ENCODE measurements at regions not wholly inside any gene's neighbourhood (a gene's known extent, or its start where the extent isn't known, plus 50 kb on each side); places are given as distances from the start of the nearest gene placed in this dataset.

- ChIA-PET CTCF (ENCODE audit: partially characterized antibody) (interaction anchor here (0.6 kb wide), 3 partner anchors 299 to 826 kb away, joined by 3 to 4 read pairs (median 4); no protein-coding TSS in a partner anchor), POLR2A (ENCODE audit: partially characterized antibody) (no interaction called here)
- H4K8ac ChIP-seq (ENCODE audit: extremely low read depth, insufficient read depth, low read length), result no peak overlapping the region
- H3K14ac ChIP-seq (ENCODE audit: insufficient read length), result no peak overlapping the region
- no peak overlapping the region for H4K91ac ChIP-seq (replicated peaks; ENCODE audit: insufficient read length, low read length)
- H3K36me3 ChIP-seq (ENCODE audit: control insufficient read depth in 2 of 4, insufficient read depth in 4 of 4, low read length in 3 of 4), result no peaks in the 10 kb centered on the region
- DNase-seq (ENCODE audit: low read depth in 1 of 2, low spot score in 2 of 2), result no peak
- 91% methylated on average over 5 of the region's 5 CpGs; no CpG with 5 or more reads in 1 of the 2 experiments for WGBS, 2 experiments (ENCODE audit: extremely low coverage in 1 of 2, insufficient coverage in 1 of 2, insufficient read length in 1 of 2, insufficient replicate concordance in 2 of 2, low coverage in 1 of 2, low lambda C conversion rate in 2 of 2, missing lambda C conversion rate in 1 of 2)
- H3K4ac ChIP-seq (replicated peaks; ENCODE audit: insufficient read length, low read depth, low read length), result no peak overlapping the region
- H3K27me3 ChIP-seq (replicated peaks in 1 of 4; ENCODE audit: control insufficient read depth in 3 of 4, extremely low read depth in 1 of 4, insufficient read depth in 3 of 4, low read length in 3 of 4), result no peaks in the 10 kb centered on the region
- H3K79me2 ChIP-seq (ENCODE audit: control insufficient read depth in 1 of 2, insufficient read depth in 2 of 2, low read length in 2 of 2), result no peaks in the 10 kb centered on the region
- no peaks in the 10 kb centered on the region for H3K23me2 ChIP-seq (ENCODE audit: low read depth, low read length)
- H3K79me1 ChIP-seq (ENCODE audit: low read depth, low read length), result no peaks in the 10 kb centered on the region
- H2AFZ ChIP-seq (ENCODE audit: low read length), result no peak overlapping the region
- no peaks in the 10 kb centered on the region for H3K9me3 ChIP-seq (ENCODE audit: insufficient read depth in 2 of 2, low read depth in 1 of 2, low read length in 1 of 2)
- no peak overlapping the region for H3K23ac ChIP-seq (ENCODE audit: insufficient read length)
- no peak overlapping the region for H3K4me2 ChIP-seq (ENCODE audit: insufficient read depth in 1 of 2, low read depth in 2 of 2, low read length in 2 of 2)
- H4K20me1 ChIP-seq (replicated peaks in 1 of 2; ENCODE audit: control insufficient read depth in 1 of 2, insufficient read depth in 2 of 2, low read length in 2 of 2), result no peaks in the 10 kb centered on the region
- peaks cover 0 to 7% (median 5%) of the 10 kb centered on the region in 4 experiments; a peak in 4 of 7 replicates for H3K4me1 ChIP-seq (replicated peaks in 1 of 4; ENCODE audit: control insufficient read depth in 3 of 4, insufficient read depth in 4 of 4, low read length in 3 of 4)
- H3K18ac ChIP-seq (ENCODE audit: extremely low read depth, low read length), result no peak overlapping the region
- H2BK12ac ChIP-seq (ENCODE audit: low read depth, low read length), result no peak overlapping the region
- H3K56ac ChIP-seq (replicated peaks; ENCODE audit: insufficient read length, low read depth, low read length), result no peak overlapping the region
- H2BK120ac ChIP-seq (replicated peaks; ENCODE audit: low read depth, low read length), result no peak overlapping the region
- H3K27ac ChIP-seq (ENCODE audit: low read depth, low read length), result no peak overlapping the region
- no peak overlapping the region for H2AK5ac ChIP-seq (ENCODE audit: low read depth, low read length)
- H2BK5ac ChIP-seq (ENCODE audit: low read depth, low read length), result no peak overlapping the region
- TF ChIP-seq CTCF (IDR thresholded peaks at IDR 0.05; ENCODE audit: control extremely low read depth in 1 of 3, insufficient read depth in 1 of 3, low read depth in 1 of 3, low read length in 3 of 3) (peak in 1 of 3 experiments; percentile 10; a peak in 1 of 4 replicates), TEAD4 (IDR thresholded peaks at IDR 0.05; ENCODE audit: low read depth, low read length) (no peak), ASH2L (IDR thresholded peaks at IDR 0.05; ENCODE audit: low read length) (no peak), TAF1 (IDR thresholded peaks at IDR 0.05; ENCODE audit: low read depth, low read length) (no peak), POU5F1 (IDR thresholded peaks at IDR 0.05; ENCODE audit: low read depth, low read length) (no peak), ZNF274 (IDR thresholded peaks at IDR 0.05; ENCODE audit: borderline replicate concordance, extremely low read depth, low read length) (no peak), POLR2AphosphoS5 (IDR thresholded peaks at IDR 0.05; ENCODE audit: low read depth, low read length) (no peak), RAD21 (IDR thresholded peaks at IDR 0.05 in 1 of 2, conservative IDR thresholded peaks at IDR 0.05 in 1 of 2; ENCODE audit: low read depth in 2 of 2, low read length in 2 of 2) (peak in 1 of 2 experiments; percentile 28; a peak in 1 of 4 replicates), SRF (IDR thresholded peaks at IDR 0.05; ENCODE audit: low read depth, low read length) (no peak), POLR2A (IDR thresholded peaks at IDR 0.05; ENCODE audit: control extremely low read depth in 1 of 2, low read depth in 2 of 2, low read length in 2 of 2) (no peak)
- no peak for FAIRE-seq
- no peak overlapping the region for H2BK20ac ChIP-seq (ENCODE audit: low read length)
- no peak overlapping the region for H4K5ac ChIP-seq (ENCODE audit: insufficient read length, low read depth, low read length)
- H3K9ac ChIP-seq (replicated peaks in 1 of 4; ENCODE audit: extremely low read depth in 1 of 4, low read depth in 3 of 4, low read length in 3 of 4), result no peak overlapping the region
- H3K4me3 ChIP-seq (ENCODE audit: extremely low read depth in 1 of 4, insufficient read depth in 2 of 4, low read depth in 3 of 4, low read length in 4 of 4), result no peak overlapping the region
- no peak overlapping the region for H2BK15ac ChIP-seq (ENCODE audit: low read length)
Observed at GRCh38 chr10:35934642-35934995, 292.5 kb upstream of the FZD8 start.
